CD4-positive, CD25-positive, alpha-beta regulatory T cell (primary cell): ENCODE measurements at regions not wholly inside any gene's neighbourhood (a gene's known extent, or its start where the extent isn't known, plus 50 kb on each side); places are given as distances from the start of the nearest gene placed in this dataset.
"Not testable (repeated sequence)": the region's sequence is repeated elsewhere in the genome, so short reads cannot be mapped to it uniquely, and the experiment has no call there.

Source experiments
- ATAC-seq, 2 donors: fragments of 150-1000 bp; cut with Tn5 transposase; one replicate each; pipeline ENCODE4 v1.10.0; 2021; ENCODE audit warnings: low read depth in 2 of 2, moderate number of reproducible peaks in 2 of 2, moderate library complexity in 1 of 2
- DNase-seq, 3 donors: peaks; one replicate each; pipeline versions ENCODE4 v3.0.0 to v3.0.0-alpha.2; 2012 to 2022; ENCODE audit warnings: mixed read lengths in 1 of 3
- H3K27ac ChIP-seq: one replicate; pipeline ENCODE4 v1.7.0; 2013; ENCODE audit warnings: mild to moderate bottlenecking, low read length; ENCODE audit not compliant: insufficient read depth, poor library complexity, severe bottlenecking
- H3K27me3 ChIP-seq: one replicate; pipeline ENCODE4 v1.7.0; 2013; ENCODE audit warnings: low read length; ENCODE audit not compliant: control insufficient read depth, insufficient read depth
- H3K36me3 ChIP-seq: one replicate; pipeline ENCODE4 v1.7.0; 2013; ENCODE audit warnings: mild to moderate bottlenecking, low read length, moderate library complexity; ENCODE audit not compliant: control insufficient read depth, insufficient read depth
- H3K4me1 ChIP-seq: 2 replicates; pipeline ENCODE4 v1.7.0; 2013; ENCODE audit warnings: mild to moderate bottlenecking, low read length; ENCODE audit not compliant: insufficient read depth, control insufficient read depth, poor library complexity, severe bottlenecking
- H3K4me3 ChIP-seq: one replicate; pipeline ENCODE4 v1.7.0; 2013; ENCODE audit warnings: low read depth, mild to moderate bottlenecking, low read length, moderate library complexity
- H3K9me3 ChIP-seq, 2 experiments: 1 replicate in 1 of 2; 2 replicates in 1 of 2; pipeline ENCODE4 v1.7.0; 2013; ENCODE audit warnings: low read length in 2 of 2, mild to moderate bottlenecking in 1 of 2, moderate library complexity in 1 of 2; ENCODE audit not compliant: control insufficient read depth in 2 of 2
- H3K27ac Mint-ChIP-seq, 3 donors: one replicate each; pipeline ENCODE4 v1.8.0; 2020 to 2022; ENCODE audit warnings: mild to moderate bottlenecking in 3 of 3, mixed read lengths in 3 of 3, moderate library complexity in 2 of 3
- H3K27me3 Mint-ChIP-seq: one replicate; pipeline ENCODE4 v1.8.0; 2022; ENCODE audit warnings: mild to moderate bottlenecking, mixed read lengths
- H3K36me3 Mint-ChIP-seq: one replicate; pipeline ENCODE4 v1.8.0; 2020; ENCODE audit warnings: mixed read lengths
- H3K4me1 Mint-ChIP-seq, 4 donors: one replicate each; pipeline ENCODE4 v1.8.0; 2020 to 2022; ENCODE audit warnings: mixed read lengths in 4 of 4, mild to moderate bottlenecking in 1 of 4
- H3K4me3 Mint-ChIP-seq, 4 donors: one replicate each; pipeline ENCODE4 v1.8.0; 2020 to 2022; ENCODE audit warnings: mild to moderate bottlenecking in 4 of 4, mixed read lengths in 4 of 4, moderate library complexity in 3 of 4
- H3K9me3 Mint-ChIP-seq, 7 donors: one replicate each; pipeline ENCODE4 v1.8.0; 2020 to 2022; ENCODE audit warnings: mixed read lengths in 7 of 7, mild to moderate bottlenecking in 3 of 7, moderate library complexity in 2 of 7

DNA sequence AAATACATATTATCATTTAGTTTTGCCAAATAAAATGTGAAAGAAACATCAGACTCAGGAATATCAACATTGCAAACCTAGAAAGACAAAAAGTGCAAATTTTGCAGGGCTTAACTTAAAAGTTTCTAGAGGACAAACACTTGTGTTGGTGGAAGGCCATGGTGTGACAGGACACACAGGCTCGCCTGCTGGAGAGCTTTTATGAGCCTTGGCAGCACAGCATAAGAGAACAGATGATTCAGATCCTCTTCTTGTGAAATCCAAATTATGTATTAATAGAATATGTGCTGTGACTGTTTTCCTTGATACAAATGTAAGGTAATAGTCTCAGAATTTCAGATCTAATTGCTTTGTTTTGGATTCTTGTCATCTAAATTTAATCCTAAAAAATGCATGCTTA, 72.9 kb upstream of the ABCB5 start:
- no peaks in the 10 kb centered on the region for H3K36me3 Mint-ChIP-seq

GRCh38 chr7:20543500-20543899, 72.0 kb upstream of the ABCB5 start:
- H3K27ac Mint-ChIP-seq = no peak overlapping the region
- H3K27ac ChIP-seq = no peak overlapping the region
- no peaks in the 10 kb centered on the region for H3K9me3 ChIP-seq
- ATAC-seq = no peak
- DNase-seq = no peak
- no peak overlapping the region for H3K4me3 ChIP-seq
- H3K27me3 Mint-ChIP-seq = no peaks in the 10 kb centered on the region
- no peaks in the 10 kb centered on the region for H3K4me1 Mint-ChIP-seq
- H3K27me3 ChIP-seq = no peaks in the 10 kb centered on the region
- H3K9me3 Mint-ChIP-seq = peaks cover 0 to 6% (median 1%) of the 10 kb centered on the region in 7 donors
- H3K36me3 ChIP-seq = no peaks in the 10 kb centered on the region
- no peaks in the 10 kb centered on the region for H3K36me3 Mint-ChIP-seq
- H3K4me1 ChIP-seq = no peaks in the 10 kb centered on the region
- H3K4me3 Mint-ChIP-seq = no peak overlapping the region

More for the DNA sequence above, 72.9 kb upstream of the ABCB5 start:
- H3K27me3 ChIP-seq = no peaks in the 10 kb centered on the region
- no peak overlapping the region for H3K4me3 ChIP-seq
- ATAC-seq (no peak), DNase-seq (no peak)
- no peaks in the 10 kb centered on the region for H3K9me3 ChIP-seq
- no peak overlapping the region for H3K27ac Mint-ChIP-seq
- no peaks in the 10 kb centered on the region for H3K4me1 ChIP-seq
- no peaks in the 10 kb centered on the region for H3K27me3 Mint-ChIP-seq
- H3K9me3 Mint-ChIP-seq = peaks cover 0 to 6% (median 2%) of the 10 kb centered on the region in 7 donors
- H3K4me3 Mint-ChIP-seq = no peak overlapping the region
- no peaks in the 10 kb centered on the region for H3K4me1 Mint-ChIP-seq
- no peak overlapping the region for H3K27ac ChIP-seq
- no peaks in the 10 kb centered on the region for H3K36me3 ChIP-seq

- Mint-ChIP-seq H3K36me3 (no peaks in the 10 kb centered on the region), H3K4me3 (no peak overlapping the region), H3K27me3 (no peaks in the 10 kb centered on the region), H3K27ac (no peak overlapping the region), H3K9me3 (peaks cover 0 to 3% (median 0%) of the 10 kb centered on the region in 7 donors), H3K4me1 (no peaks in the 10 kb centered on the region)
- DNase-seq = no peak
- Histone ChIP-seq H3K27me3 (no peaks in the 10 kb centered on the region), H3K4me3 (no peak overlapping the region), H3K27ac (no peak overlapping the region), H3K36me3 (no peaks in the 10 kb centered on the region), H3K4me1 (no peaks in the 10 kb centered on the region), H3K9me3 (no peaks in the 10 kb centered on the region)
- no peak for ATAC-seq
Observed at GRCh38 chr7:20545016-20545415, 70.5 kb upstream of the ABCB5 start.

GRCh38 chr7:20546958-20547357, 68.5 kb upstream of the ABCB5 start:
- H3K9me3 Mint-ChIP-seq, H3K4me3 ChIP-seq, H3K27ac Mint-ChIP-seq, H3K4me3 Mint-ChIP-seq, H3K9me3 ChIP-seq, H3K27ac ChIP-seq, H3K27me3 Mint-ChIP-seq, DNase-seq, H3K36me3 ChIP-seq, ATAC-seq, H3K36me3 Mint-ChIP-seq, H3K4me1 Mint-ChIP-seq, H3K27me3 ChIP-seq, H3K4me1 ChIP-seq: not testable (repeated sequence)

GRCh38 chr7:20554072-20554471, 61.4 kb upstream of the ABCB5 start:
- Mint-ChIP-seq H3K36me3 (no peaks in the 10 kb centered on the region), H3K4me3 (no peak overlapping the region), H3K4me1 (no peaks in the 10 kb centered on the region), H3K9me3 (peaks cover 0 to 4% (median 0%) of the 10 kb centered on the region in 7 donors), H3K27me3 (no peaks in the 10 kb centered on the region), H3K27ac (no peak overlapping the region)
- Histone ChIP-seq H3K4me1 (no peaks in the 10 kb centered on the region), H3K27ac (no peak overlapping the region), H3K27me3 (no peaks in the 10 kb centered on the region), H3K9me3 (no peaks in the 10 kb centered on the region), H3K4me3 (no peak overlapping the region), H3K36me3 (no peaks in the 10 kb centered on the region)
- ATAC-seq (no peak), DNase-seq (no peak)

DNA sequence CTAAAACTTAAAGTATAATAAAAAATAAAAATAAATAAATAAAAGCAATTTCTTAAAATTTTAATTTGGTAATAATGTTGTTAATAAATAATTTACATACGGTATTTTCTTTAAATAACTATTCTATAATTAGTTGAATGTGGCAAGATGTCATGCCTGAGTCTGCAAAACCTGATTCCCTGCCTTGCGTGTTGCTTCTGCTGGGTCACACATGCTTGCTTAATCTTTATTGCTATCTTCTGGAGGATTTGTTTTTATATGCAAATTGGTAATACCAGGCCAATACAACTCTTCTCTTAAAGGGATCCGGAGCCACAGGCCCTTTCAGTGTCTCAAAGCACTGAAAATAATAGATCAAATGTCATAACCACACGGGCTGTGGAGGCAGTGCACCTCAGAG, 59.4 kb upstream of the ABCB5 start:
- no peak overlapping the region for H3K4me3 Mint-ChIP-seq
- no peaks in the 10 kb centered on the region for H3K36me3 Mint-ChIP-seq
- no peaks in the 10 kb centered on the region for H3K36me3 ChIP-seq
- H3K4me1 ChIP-seq = no peaks in the 10 kb centered on the region
- H3K27me3 Mint-ChIP-seq = no peaks in the 10 kb centered on the region
- H3K27ac ChIP-seq = no peak overlapping the region
- DNase-seq (no peak), ATAC-seq (no peak)
- no peaks in the 10 kb centered on the region for H3K27me3 ChIP-seq
- H3K9me3 ChIP-seq = no peaks in the 10 kb centered on the region
- no peak overlapping the region for H3K27ac Mint-ChIP-seq
- H3K4me3 ChIP-seq = no peak overlapping the region
- no peaks in the 10 kb centered on the region for H3K4me1 Mint-ChIP-seq
- H3K9me3 Mint-ChIP-seq = peaks cover 0 to 5% (median 0%) of the 10 kb centered on the region in 7 donors

GRCh38 chr7:20557116-20557515, 58.4 kb upstream of the ABCB5 start:
- H3K9me3 ChIP-seq = no peaks in the 10 kb centered on the region
- H3K4me3 ChIP-seq = no peak overlapping the region
- no peaks in the 10 kb centered on the region for H3K36me3 ChIP-seq
- Mint-ChIP-seq H3K9me3 (peaks cover 0 to 6% (median 0%) of the 10 kb centered on the region in 7 donors), H3K4me3 (no peak overlapping the region), H3K36me3 (no peaks in the 10 kb centered on the region), H3K4me1 (no peaks in the 10 kb centered on the region), H3K27ac (no peak overlapping the region), H3K27me3 (no peaks in the 10 kb centered on the region)
- no peaks in the 10 kb centered on the region for H3K4me1 ChIP-seq
- H3K27me3 ChIP-seq = no peaks in the 10 kb centered on the region
- ATAC-seq (no peak), DNase-seq (no peak)
- no peak overlapping the region for H3K27ac ChIP-seq

GRCh38 chr7:20558963-20559716, 56.3 kb upstream of the ABCB5 start:
- H3K27me3 ChIP-seq = no peaks in the 10 kb centered on the region
- peaks cover 0 to 5% (median 0%) of the 10 kb centered on the region in 4 donors for H3K4me1 Mint-ChIP-seq
- peaks cover 0 to 6% (median 0%) of the 10 kb centered on the region in 7 donors for H3K9me3 Mint-ChIP-seq
- no peak overlapping the region for H3K4me3 ChIP-seq
- ATAC-seq (no peak), DNase-seq (no peak)
- H3K27ac Mint-ChIP-seq = no peak overlapping the region
- no peaks in the 10 kb centered on the region for H3K36me3 Mint-ChIP-seq
- no peaks in the 10 kb centered on the region for H3K36me3 ChIP-seq
- H3K27me3 Mint-ChIP-seq = no peaks in the 10 kb centered on the region
- no peak overlapping the region for H3K27ac ChIP-seq
- H3K9me3 ChIP-seq = no peaks in the 10 kb centered on the region
- no peaks in the 10 kb centered on the region for H3K4me1 ChIP-seq
- H3K4me3 Mint-ChIP-seq = no peak overlapping the region
